GM10248 (cell line): ENCODE measurements at regions not wholly inside any gene's neighbourhood (a gene's known extent, or its start where the extent isn't known, plus 50 kb on each side); places are given as distances from the start of the nearest gene placed in this dataset.

Experiments
- CTCF ChIA-PET: fragments of 300-600 bp; sonication (Branson Sonifier 250); formaldehyde crosslinking; extraction: SDS; loops from one replicate; lab custom pipeline; 2021; ENCODE audit warnings: antibody characterized with exemption; lab: Yijun Ruan, JAX
- POLR2A ChIA-PET: fragments of 350-650 bp; sonication (Branson Sonifier 250); formaldehyde crosslinking; extraction: SDS; loops from one replicate; lab custom pipeline; 2020; ENCODE audit warnings: antibody characterized with exemption; lab: Yijun Ruan, JAX
- DNase-seq: peaks from one replicate; pipeline ENCODE4 v3.0.0; 2012; ENCODE audit errors: extremely low spot score
- CTCF ChIP-seq: IDR thresholded peaks from 2 replicates; pipeline ENCODE4 v1.5.1; 2012; ENCODE audit warnings: mild to moderate bottlenecking, low read depth; ENCODE audit errors: extremely low read depth, missing control alignments, control extremely low read depth

- ChIA-PET CTCF (no interaction called here), POLR2A (no interaction called here)
- TF ChIP-seq CTCF = no peak
- DNase-seq = no peak
Measured at GRCh38 chr10:33569702-33570101, 235.2 kb upstream of the NRP1 start.

GRCh38 chr10:33566426-33566825 lies 232.0 kb upstream of the NRP1 start:
- POLR2A ChIA-PET = no interaction called here
- TF ChIP-seq CTCF = no peak
- CTCF ChIA-PET = no interaction called here
- no peak for DNase-seq

- no peak for TF ChIP-seq CTCF
- no peak for DNase-seq
- CTCF ChIA-PET = no interaction called here
- POLR2A ChIA-PET = no interaction called here
Measured at GRCh38 chr10:33566001-33566400, 231.5 kb upstream of the NRP1 start.

GRCh38 chr10:33565231-33565630 lies 230.8 kb upstream of the NRP1 start:
- DNase-seq = no peak
- TF ChIP-seq CTCF = no peak
- CTCF ChIA-PET = no interaction called here
- POLR2A ChIA-PET = no interaction called here

- DNase-seq = no peak
- CTCF ChIA-PET = interaction anchor here (1.4 to 1.8 kb wide), 2 partner anchors 11 to 14 kb away, joined by 3 to 5 read pairs; no protein-coding TSS in a partner anchor
- POLR2A ChIA-PET = no interaction called here
- TF ChIP-seq CTCF = no peak
Measured at GRCh38 chr10:33559105-33559504, 224.6 kb upstream of the NRP1 start.

- no peak for DNase-seq
- ChIA-PET CTCF (no interaction called here), POLR2A (no interaction called here)
- TF ChIP-seq CTCF = no peak
Measured at GRCh38 chr10:33557313-33557712, 222.8 kb upstream of the NRP1 start.

GRCh38 chr10:33556620-33557019 lies 222.2 kb upstream of the NRP1 start:
- ChIA-PET CTCF (no interaction called here), POLR2A (no interaction called here)
- DNase-seq = no peak
- no peak for TF ChIP-seq CTCF
